ENCODE measurements at regions not wholly inside any gene's neighbourhood (a gene's known extent, or its start where the extent isn't known, plus 50 kb on each side); places are given as distances from the start of the nearest gene placed in this dataset.

DNA sequence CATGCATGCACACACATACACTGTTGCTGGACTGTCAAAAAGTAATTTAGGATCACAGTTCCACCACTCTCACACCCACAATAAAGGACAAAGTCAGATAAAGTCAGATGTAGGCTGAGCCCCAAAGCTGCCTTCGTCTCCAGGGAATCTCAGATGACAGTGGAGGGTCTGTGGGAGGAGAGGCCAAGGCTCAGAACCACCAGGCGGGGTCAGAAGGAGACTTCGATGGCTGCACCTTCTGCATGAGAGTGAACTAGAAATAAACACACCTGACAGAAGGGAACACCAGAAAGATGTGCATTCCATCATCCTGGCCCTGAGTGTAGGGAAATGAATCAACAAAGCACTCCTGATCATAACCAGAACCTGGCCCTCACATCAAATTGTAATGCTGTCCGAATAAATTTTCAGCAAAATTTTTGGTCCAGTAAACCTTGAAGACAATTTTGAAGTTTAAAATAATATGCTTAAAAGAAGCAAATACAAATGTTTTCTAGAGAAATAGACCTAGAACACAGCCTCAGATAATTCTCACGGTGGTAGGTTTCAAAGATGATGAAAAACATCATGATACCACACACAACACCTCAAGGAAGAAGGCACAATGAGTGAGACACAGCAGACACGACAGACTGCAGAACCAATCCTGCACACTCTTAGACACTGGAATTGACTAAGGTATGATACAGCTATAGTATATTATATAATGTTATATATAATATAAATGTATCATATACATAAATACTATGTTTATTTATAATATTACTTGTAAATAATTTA lies 269.8 kb upstream of the KLF6 start:
- DNase-seq (ENCODE audit: low spot score): no peak
- TF ChIP-seq CTCF (IDR thresholded peaks at IDR 0.05): no peak
- Histone ChIP-seq H3K9me3 (no peaks in the 10 kb centered on the region), H3K36me3 (no peaks in the 10 kb centered on the region), H3K4me1 (ENCODE audit: control insufficient read depth in 1 of 2, low read depth in 2 of 2) (peaks cover 28 to 51% of the 10 kb centered on the region in 2 donors), H3K4me3 (no peak overlapping the region), H3K27ac (no peak overlapping the region), H3K27me3 (replicated peaks; ENCODE audit: insufficient read depth) (no peaks in the 10 kb centered on the region)
- ATAC-seq (ENCODE audit: insufficient number of reproducible peaks, low FRiP score, low read depth): no peak

- Histone ChIP-seq H3K4me3 (no peak overlapping the region), H3K36me3 (no peaks in the 10 kb centered on the region), H3K27ac (no peak overlapping the region), H3K4me1 (ENCODE audit: control insufficient read depth in 1 of 2, low read depth in 2 of 2) (peaks cover 20 to 41% of the 10 kb centered on the region in 2 donors), H3K27me3 (replicated peaks; ENCODE audit: insufficient read depth) (no peaks in the 10 kb centered on the region), H3K9me3 (no peaks in the 10 kb centered on the region)
- no peak for ATAC-seq (ENCODE audit: insufficient number of reproducible peaks, low FRiP score, low read depth)
- no peak for TF ChIP-seq CTCF (IDR thresholded peaks at IDR 0.05)
- no peak for DNase-seq (ENCODE audit: low spot score)
These were observed 268.9 kb upstream of the KLF6 start for GRCh38 chr10:4053940-4054339.

DNA sequence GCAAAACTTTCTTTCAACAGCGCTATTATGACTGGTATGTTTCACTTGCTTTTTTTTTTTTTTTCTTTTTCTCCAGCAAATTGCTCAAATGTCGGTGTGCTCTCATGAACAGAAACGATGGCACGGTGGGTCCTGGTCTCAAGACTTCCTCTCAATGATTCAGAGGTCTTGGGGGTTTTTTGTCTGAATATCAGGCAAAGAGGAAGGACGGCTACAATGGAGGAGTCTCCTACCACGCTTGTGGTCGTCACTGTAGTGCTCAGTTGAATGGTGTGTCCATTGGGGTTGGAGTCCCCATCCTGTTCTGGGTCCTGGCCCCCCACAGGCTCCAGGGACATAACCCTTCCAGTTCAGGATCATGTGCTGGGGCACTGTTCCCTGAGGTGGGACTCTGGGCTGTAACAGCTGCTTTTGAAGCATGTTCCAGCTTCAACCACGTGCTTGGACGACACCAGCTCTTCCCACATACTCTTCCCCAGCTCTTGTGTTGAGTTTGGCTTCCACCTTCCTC lies 266.7 kb upstream of the KLF6 start:
- TF ChIP-seq CTCF (IDR thresholded peaks at IDR 0.05): no peak
- Histone ChIP-seq H3K9me3 (no peaks in the 10 kb centered on the region), H3K4me3 (peak overlapping the region; percentile 63), H3K4me1 (ENCODE audit: control insufficient read depth in 1 of 2, low read depth in 2 of 2) (peaks cover 6 to 33% of the 10 kb centered on the region in 2 donors), H3K27ac (peak overlapping the region; percentile 82 to 86), H3K27me3 (replicated peaks; ENCODE audit: insufficient read depth) (no peaks in the 10 kb centered on the region), H3K36me3 (no peaks in the 10 kb centered on the region)
- no peak for ATAC-seq (ENCODE audit: insufficient number of reproducible peaks, low FRiP score, low read depth)
- no peak for DNase-seq (ENCODE audit: low spot score)

- peak overlapping the region; percentile 63 for H3K4me3 ChIP-seq
- TF ChIP-seq CTCF (IDR thresholded peaks at IDR 0.05): no peak
- H3K4me1 ChIP-seq (ENCODE audit: control insufficient read depth in 1 of 2, low read depth in 2 of 2): peaks cover 6 to 35% of the 10 kb centered on the region in 2 donors
- peak overlapping the region; percentile 82 to 86 for H3K27ac ChIP-seq
- no peaks in the 10 kb centered on the region for H3K27me3 ChIP-seq (replicated peaks; ENCODE audit: insufficient read depth)
- no peaks in the 10 kb centered on the region for H3K9me3 ChIP-seq
- H3K36me3 ChIP-seq: no peaks in the 10 kb centered on the region
- peak; percentile 71 for ATAC-seq (ENCODE audit: insufficient number of reproducible peaks, low FRiP score, low read depth)
- no peak for DNase-seq (ENCODE audit: low spot score)
These were observed 266.1 kb upstream of the KLF6 start for GRCh38 chr10:4051011-4051640.

- Histone ChIP-seq H3K4me1 (ENCODE audit: control insufficient read depth in 1 of 2, low read depth in 2 of 2) (peaks cover 6 to 45% of the 10 kb centered on the region in 2 donors), H3K4me3 (no peak overlapping the region), H3K36me3 (no peaks in the 10 kb centered on the region), H3K27me3 (replicated peaks; ENCODE audit: insufficient read depth) (no peaks in the 10 kb centered on the region), H3K27ac (peak overlapping the region; percentile 82 to 86), H3K9me3 (no peaks in the 10 kb centered on the region)
- ATAC-seq (ENCODE audit: insufficient number of reproducible peaks, low FRiP score, low read depth) (no peak), DNase-seq (ENCODE audit: low spot score) (no peak)
- no peak for TF ChIP-seq CTCF (IDR thresholded peaks at IDR 0.05)
These were observed 265.1 kb upstream of the KLF6 start for GRCh38 chr10:4050061-4050460.
